Kidney epithelial cell (primary cell): ENCODE measurements at regions not wholly inside any gene's neighbourhood (a gene's known extent, or its start where the extent isn't known, plus 50 kb on each side); places are given as distances from the start of the nearest gene placed in this dataset.

Experiments used
- DNase-seq: peaks from one replicate; pipeline ENCODE4 v3.0.0-alpha.2; 2010; ENCODE audit warnings: low read depth
- H3K27me3 ChIP-seq: 2 replicates; pipeline ENCODE4 v1.6.0; 2011; ENCODE audit warnings: low read length; ENCODE audit not compliant: control insufficient read depth, insufficient read depth
- H3K36me3 ChIP-seq: 2 replicates; pipeline ENCODE4 v1.5.1; 2011; ENCODE audit warnings: low read length; ENCODE audit not compliant: control insufficient read depth, insufficient read depth
- H3K4me3 ChIP-seq: 2 replicates; pipeline ENCODE4 v1.5.1; 2011; ENCODE audit warnings: low read depth, mild to moderate bottlenecking, control low read depth, low read length
- TF ChIP-seq, protein P1 (sequence below): IDR thresholded peaks from 2 replicates; pipeline ENCODE4 v1.5.1; 2011; ENCODE audit warnings: mild to moderate bottlenecking, moderate library complexity, low read length, control low read depth, inconsistent platforms; ENCODE audit not compliant: insufficient read depth, poor library complexity, severe bottlenecking

DNA sequence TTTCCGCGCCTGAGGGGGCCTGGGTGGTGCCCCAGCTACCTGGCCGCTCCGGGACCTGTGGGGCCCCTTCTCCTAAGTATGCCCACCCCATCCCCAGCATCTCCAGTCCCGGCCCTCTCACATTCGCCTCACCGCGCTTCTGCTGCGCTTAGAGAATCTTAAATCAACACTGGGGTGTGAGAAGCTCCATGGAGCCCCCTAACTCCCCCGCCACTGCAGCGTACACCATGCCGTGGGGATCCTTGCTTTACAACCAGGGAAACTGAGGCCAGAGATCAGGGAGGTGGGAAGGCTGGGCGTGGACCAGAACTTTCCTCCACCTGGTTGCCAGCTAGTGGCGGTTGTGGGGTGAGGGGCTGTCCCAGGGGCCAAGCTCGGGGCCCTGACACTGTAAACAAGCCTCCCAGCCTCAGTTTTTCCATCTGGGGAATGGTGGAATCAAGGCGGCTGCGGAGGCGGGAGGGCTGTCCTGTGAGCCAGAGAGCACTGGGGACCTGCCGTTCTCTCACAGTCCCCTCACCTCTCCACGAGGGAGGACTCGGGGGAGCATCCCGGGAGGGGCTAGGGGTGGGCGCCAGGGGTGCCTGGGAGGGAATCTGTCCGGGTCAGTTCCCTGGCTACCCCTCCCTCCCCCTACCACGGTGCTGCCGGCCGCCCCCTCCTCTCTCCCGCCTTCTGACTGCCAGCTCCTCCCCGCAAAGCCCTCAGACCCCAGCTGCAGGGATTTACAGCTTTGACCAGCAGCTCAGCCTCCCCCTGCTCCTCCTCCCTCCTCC lies 161.2 kb downstream of the C9orf50 start:
- Histone ChIP-seq H3K36me3 (no peaks in the 10 kb centered on the region), H3K27me3 (no peaks in the 10 kb centered on the region), H3K4me3 (no peak overlapping the region)
- TF ChIP-seq, protein P1, sequence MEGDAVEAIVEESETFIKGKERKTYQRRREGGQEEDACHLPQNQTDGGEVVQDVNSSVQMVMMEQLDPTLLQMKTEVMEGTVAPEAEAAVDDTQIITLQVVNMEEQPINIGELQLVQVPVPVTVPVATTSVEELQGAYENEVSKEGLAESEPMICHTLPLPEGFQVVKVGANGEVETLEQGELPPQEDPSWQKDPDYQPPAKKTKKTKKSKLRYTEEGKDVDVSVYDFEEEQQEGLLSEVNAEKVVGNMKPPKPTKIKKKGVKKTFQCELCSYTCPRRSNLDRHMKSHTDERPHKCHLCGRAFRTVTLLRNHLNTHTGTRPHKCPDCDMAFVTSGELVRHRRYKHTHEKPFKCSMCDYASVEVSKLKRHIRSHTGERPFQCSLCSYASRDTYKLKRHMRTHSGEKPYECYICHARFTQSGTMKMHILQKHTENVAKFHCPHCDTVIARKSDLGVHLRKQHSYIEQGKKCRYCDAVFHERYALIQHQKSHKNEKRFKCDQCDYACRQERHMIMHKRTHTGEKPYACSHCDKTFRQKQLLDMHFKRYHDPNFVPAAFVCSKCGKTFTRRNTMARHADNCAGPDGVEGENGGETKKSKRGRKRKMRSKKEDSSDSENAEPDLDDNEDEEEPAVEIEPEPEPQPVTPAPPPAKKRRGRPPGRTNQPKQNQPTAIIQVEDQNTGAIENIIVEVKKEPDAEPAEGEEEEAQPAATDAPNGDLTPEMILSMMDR: no peak
- no peak for DNase-seq

DNA sequence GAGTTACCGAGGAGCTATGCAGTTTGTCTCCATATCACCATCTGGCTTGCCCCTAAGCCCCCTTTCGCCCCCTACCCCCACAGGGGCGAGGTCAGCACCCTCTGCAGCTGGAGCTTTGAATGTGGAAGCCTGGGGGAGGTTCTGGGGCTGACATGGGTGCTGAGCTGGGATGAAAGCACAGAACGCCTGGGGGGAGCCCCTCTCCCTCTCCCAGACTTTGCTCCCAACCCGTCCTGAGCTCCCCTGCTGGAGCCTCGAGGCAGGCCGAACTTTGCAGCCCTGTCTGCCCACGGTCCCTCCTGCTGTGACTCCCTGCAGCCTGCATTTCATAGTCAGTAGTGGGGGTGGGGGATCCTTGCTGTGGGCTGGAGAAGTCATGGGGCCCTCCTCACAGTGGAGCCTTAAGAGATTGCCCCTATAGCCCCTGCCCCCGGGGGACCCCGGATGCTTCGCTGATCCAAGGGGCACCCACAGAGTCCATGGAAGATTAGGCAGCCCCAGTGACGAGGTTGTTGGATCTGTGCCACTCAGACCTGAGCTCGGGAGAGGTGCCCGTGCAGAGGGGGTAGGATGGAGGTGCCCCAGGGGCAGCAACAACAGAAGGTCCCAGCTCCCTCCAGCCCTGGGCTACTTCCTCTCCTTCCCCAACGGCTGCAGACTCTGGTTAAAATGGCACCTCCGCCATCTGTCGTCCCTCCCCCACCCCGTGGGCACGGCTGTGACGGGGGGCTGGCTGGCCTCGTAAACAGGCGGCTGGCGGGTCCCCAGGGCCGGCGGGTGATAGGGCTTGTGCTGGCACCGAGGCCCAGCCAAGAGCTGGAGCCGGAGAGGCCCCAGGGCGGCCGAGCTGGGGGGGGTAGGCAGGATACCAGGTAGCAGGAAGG lies 162.0 kb downstream of the C9orf50 start:
- TF ChIP-seq, protein P1: no peak
- Histone ChIP-seq H3K36me3 (no peaks in the 10 kb centered on the region), H3K4me3 (no peak overlapping the region), H3K27me3 (no peaks in the 10 kb centered on the region)
- no peak for DNase-seq

DNA sequence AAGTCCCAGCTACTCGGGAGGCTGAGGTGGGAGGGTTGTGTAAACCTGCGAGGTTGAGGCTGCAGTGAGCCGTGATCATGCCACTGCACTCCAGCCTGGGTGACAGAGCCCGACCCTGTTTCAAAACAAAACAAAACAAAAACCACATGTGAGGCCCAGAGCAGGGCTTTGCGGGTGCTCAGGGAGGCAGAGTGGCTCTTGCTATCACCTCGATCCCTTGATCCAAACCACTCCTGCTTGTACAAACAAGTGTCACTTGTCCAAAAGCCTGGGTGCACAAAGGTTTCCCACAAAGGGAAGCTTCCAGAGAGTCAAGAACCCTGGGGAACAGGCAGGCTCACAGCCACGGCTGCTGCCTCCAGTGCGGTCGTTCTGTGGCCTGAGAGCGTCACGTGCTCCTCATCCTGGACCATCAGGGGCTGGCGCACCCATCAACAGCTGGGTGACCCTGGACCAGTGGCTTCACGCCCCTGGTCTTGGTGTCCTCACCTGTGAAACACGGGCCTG lies 162.7 kb downstream of the C9orf50 start:
- TF ChIP-seq, protein P1: no peak
- DNase-seq: no peak
- H3K36me3 ChIP-seq: no peaks in the 10 kb centered on the region
- H3K4me3 ChIP-seq: no peak overlapping the region
- no peaks in the 10 kb centered on the region for H3K27me3 ChIP-seq

DNA sequence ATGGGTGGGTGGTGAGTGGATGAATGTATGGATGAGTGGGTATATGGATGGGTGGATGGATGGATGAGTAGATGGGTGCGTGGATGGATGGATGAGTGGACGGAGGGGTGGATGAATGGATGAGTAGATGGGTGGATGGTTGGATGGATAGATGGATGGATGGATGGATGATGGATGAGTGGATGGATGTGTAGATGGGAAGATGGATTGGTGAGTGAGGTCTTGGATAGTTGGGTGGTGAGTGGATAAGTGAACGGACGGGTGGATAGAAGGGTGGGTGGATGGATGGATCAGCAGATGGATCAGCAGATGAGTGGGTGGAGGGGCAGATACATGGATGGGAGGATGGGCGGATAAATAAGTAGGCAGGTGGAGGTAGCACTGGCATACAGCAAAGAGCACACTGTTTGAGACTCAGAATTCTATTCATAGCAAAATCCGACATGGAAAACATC lies 163.5 kb downstream of the C9orf50 start:
- no peaks in the 10 kb centered on the region for H3K27me3 ChIP-seq
- TF ChIP-seq, protein P1: no peak
- H3K36me3 ChIP-seq: no peaks in the 10 kb centered on the region
- no peak overlapping the region for H3K4me3 ChIP-seq
- DNase-seq: no peak

DNA sequence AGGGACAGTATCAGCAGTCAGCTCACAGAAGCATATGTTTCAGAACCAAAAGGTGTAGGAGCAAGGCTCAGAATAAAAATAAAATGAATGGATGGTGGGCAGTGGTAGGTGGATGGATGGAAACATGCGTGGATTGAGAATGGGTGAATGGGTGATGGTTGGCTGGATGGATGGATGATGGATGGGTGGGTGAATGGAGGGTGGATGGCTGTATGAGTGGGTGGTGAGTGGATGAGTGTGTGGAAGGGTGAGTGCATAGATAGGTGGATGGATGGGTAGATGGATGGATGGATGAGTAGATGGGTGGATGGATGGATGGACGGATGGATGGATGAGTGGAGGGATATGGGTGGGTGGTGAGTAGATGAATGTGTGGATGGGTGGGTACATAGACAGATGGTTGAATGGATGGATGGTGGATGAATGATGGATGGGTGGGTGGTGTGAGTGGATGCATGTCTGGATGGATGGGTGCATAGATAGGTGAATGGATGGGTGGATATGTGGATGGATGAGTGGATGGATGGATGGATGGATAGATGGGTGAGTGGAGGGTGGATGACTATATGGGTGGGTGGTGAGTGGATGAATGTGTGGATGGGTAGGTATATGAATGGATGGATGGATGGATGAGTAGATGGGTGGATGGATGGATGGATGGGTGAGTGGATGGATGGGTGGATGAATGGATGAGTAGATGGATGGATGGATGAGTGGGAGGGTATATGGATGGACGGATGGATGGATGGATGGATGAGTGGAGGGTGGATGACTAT lies 164.2 kb downstream of the C9orf50 start:
- Histone ChIP-seq H3K27me3 (no peaks in the 10 kb centered on the region), H3K36me3 (no peaks in the 10 kb centered on the region), H3K4me3 (no peak overlapping the region)
- TF ChIP-seq, protein P1: no peak
- no peak for DNase-seq
